Upper lobe of left lung (tissue), 6 donors: ENCODE measurements at regions not wholly inside any gene's neighbourhood (a gene's known extent, or its start where the extent isn't known, plus 50 kb on each side); places are given as distances from the start of the nearest gene placed in this dataset.

Experiments used
- ATAC-seq, 2 donors: fragments of 200-7000 bp; cut with Tn5 transposase; one replicate each; pipeline ENCODE4 v1.9.1; 2022; ENCODE audit warnings: mild to moderate bottlenecking in 2 of 2, moderate library complexity in 2 of 2; ENCODE audit not compliant: low FRiP score in 2 of 2
- DNase-seq, 2 donors: peaks; one replicate each; pipeline ENCODE4 v3.0.0-alpha.2; 2019 to 2020
- H3K27ac ChIP-seq, 4 donors: fragments of 200-600 bp; sonication (generic); one replicate each; pipeline ENCODE4 v1.5.1; 2016 to 2019
- H3K27me3 ChIP-seq, 4 donors: fragments of 200-600 bp; sonication (generic); one replicate each; pipeline ENCODE4 v1.5.1; 2017 to 2019
- H3K36me3 ChIP-seq, 4 donors: fragments of 200-600 bp; sonication (generic); one replicate each; pipeline ENCODE4 v1.5.1; 2016 to 2019
- H3K4me1 ChIP-seq, 4 donors: fragments of 200-600 bp; sonication (generic); one replicate each; pipeline ENCODE4 v1.5.1; 2018 to 2019
- H3K4me3 ChIP-seq, 4 donors: fragments of 200-600 bp; sonication (generic); one replicate each; pipeline ENCODE4 v1.5.1; 2017 to 2019; ENCODE audit warnings: mild to moderate bottlenecking in 2 of 4, moderate library complexity in 1 of 4
- H3K9me3 ChIP-seq, 4 donors: fragments of 200-600 bp; sonication (generic); one replicate each; pipeline ENCODE4 v1.5.1; 2018 to 2019
- EP300 ChIP-seq, 4 donors: sonication (generic); formaldehyde crosslinking; IDR thresholded peaks; one replicate each; pipeline ENCODE4 v1.5.1; 2017; ENCODE audit warnings: antibody characterized with exemption in 4 of 4, control low read depth in 2 of 4
- POLR2A ChIP-seq, 4 donors: fragments of 450-650 bp; IDR thresholded peaks; one replicate each; pipeline ENCODE4 v1.5.1; 2016 to 2017; ENCODE audit warnings: antibody characterized with exemption in 4 of 4, mild to moderate bottlenecking in 2 of 4
- POLR2AphosphoS5 ChIP-seq, 2 donors: sonication (generic); formaldehyde crosslinking; IDR thresholded peaks; one replicate each; pipeline ENCODE4 v1.5.1; 2017; ENCODE audit warnings: antibody characterized with exemption in 2 of 2
- WGBS, 2 donors: methylation state at CpG; one replicate each; pipeline ENCODE4 v1.1.5; 2017 to 2018; 5-methylcytosine and 5-hydroxymethylcytosine counted together
- TF ChIP-seq, protein P1 (sequence below), 6 experiments: fragments of 450-650 bp in 4 of 6; fragments of 200-600 bp in 2 of 6; sonication (generic) in 2 of 6; IDR thresholded peaks; one replicate each; pipeline ENCODE4 v1.5.1; 2016 to 2019; ENCODE audit warnings: antibody characterized with exemption in 6 of 6
- donor health status: DM: no; HTN: no; CAD: no; lungs with moderate emphysema.
- donor health status: DM: no; HTN: yes; CAD: no; lungs with severe emphysema.

DNA sequence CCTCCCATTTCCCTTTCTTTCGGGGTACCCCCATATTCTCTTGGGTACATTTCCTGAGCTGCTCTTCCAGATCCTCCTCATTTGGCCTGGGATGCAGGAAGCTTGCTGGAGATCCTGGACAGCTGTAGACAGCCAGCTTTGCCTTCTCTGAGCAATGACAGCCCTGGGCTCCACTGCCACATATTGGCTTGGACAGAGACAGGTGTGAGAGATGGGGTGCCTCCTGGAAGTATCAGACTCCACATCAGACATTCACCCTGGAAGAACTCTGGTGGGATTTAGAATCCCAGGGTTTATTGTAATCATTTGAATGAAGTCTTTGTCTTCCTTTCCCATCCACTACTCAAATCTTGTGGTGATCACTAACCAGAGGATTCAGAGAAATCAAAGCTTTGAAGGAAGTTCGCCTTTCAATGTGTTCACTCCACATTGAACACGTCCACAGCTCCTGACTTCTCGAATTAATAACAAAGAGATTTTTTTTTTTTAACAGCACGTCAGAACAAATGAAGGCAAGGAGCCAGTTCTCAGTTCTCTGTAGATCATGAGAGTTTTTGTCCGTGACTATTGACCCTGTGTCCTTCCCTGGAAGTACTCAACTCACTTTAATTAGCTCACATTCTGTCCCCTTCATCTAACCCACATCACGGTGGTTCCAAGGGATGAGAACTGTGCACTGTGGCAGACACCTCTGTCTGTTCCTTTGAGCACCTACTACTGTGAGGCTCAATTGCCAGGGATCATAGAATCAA, 377.6 kb upstream of the TRIB2 start:
- Histone ChIP-seq H3K4me1 (no peaks in the 10 kb centered on the region), H3K36me3 (no peaks in the 10 kb centered on the region), H3K4me3 (no peak overlapping the region), H3K27me3 (no peaks in the 10 kb centered on the region), H3K27ac (no peak overlapping the region), H3K9me3 (no peaks in the 10 kb centered on the region)
- DNase-seq (no peak), ATAC-seq (no peak)
- TF ChIP-seq POLR2A (IDR thresholded peaks at IDR 0.05) (no peak), EP300 (IDR thresholded peaks at IDR 0.05) (no peak), POLR2AphosphoS5 (IDR thresholded peaks at IDR 0.05) (no peak)
- TF ChIP-seq, protein P1, sequence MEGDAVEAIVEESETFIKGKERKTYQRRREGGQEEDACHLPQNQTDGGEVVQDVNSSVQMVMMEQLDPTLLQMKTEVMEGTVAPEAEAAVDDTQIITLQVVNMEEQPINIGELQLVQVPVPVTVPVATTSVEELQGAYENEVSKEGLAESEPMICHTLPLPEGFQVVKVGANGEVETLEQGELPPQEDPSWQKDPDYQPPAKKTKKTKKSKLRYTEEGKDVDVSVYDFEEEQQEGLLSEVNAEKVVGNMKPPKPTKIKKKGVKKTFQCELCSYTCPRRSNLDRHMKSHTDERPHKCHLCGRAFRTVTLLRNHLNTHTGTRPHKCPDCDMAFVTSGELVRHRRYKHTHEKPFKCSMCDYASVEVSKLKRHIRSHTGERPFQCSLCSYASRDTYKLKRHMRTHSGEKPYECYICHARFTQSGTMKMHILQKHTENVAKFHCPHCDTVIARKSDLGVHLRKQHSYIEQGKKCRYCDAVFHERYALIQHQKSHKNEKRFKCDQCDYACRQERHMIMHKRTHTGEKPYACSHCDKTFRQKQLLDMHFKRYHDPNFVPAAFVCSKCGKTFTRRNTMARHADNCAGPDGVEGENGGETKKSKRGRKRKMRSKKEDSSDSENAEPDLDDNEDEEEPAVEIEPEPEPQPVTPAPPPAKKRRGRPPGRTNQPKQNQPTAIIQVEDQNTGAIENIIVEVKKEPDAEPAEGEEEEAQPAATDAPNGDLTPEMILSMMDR (IDR thresholded peaks at IDR 0.05) = no peak
- 79 to 89% methylated on average over 7 of the region's 7 CpGs for WGBS, 2 donors

DNA sequence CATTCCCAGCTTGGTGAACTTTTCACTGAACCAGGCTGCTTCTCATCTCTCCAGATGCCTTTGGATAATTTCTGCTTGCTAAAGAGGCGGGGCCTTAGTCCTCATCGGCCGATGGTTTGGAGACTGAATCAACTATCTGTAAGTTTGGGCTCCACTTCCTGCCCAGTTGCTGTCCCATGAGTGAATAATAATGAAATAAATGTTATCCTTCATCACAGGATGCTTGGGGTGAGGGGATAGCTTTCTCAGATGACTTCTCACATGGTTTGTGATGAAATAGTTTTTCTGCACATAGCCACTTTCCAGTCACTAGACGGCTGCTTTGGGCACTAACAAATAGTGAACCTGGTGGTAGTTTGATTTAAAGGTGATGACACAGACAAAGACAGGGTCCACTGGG, 376.6 kb upstream of the TRIB2 start:
- no peak overlapping the region for H3K27ac ChIP-seq
- H3K9me3 ChIP-seq = no peaks in the 10 kb centered on the region
- H3K36me3 ChIP-seq = no peaks in the 10 kb centered on the region
- no peaks in the 10 kb centered on the region for H3K27me3 ChIP-seq
- H3K4me3 ChIP-seq = no peak overlapping the region
- ATAC-seq (no peak), DNase-seq (no peak)
- TF ChIP-seq POLR2A (IDR thresholded peaks at IDR 0.05) = no peak
- TF ChIP-seq EP300 (IDR thresholded peaks at IDR 0.05) = no peak
- no peak for TF ChIP-seq POLR2AphosphoS5 (IDR thresholded peaks at IDR 0.05)
- TF ChIP-seq, protein P1 (IDR thresholded peaks at IDR 0.05) = no peak
- WGBS, 2 donors = 68 to 88% methylated on average over 3 to 4 of the region's 4 CpGs
- H3K4me1 ChIP-seq = no peaks in the 10 kb centered on the region

DNA sequence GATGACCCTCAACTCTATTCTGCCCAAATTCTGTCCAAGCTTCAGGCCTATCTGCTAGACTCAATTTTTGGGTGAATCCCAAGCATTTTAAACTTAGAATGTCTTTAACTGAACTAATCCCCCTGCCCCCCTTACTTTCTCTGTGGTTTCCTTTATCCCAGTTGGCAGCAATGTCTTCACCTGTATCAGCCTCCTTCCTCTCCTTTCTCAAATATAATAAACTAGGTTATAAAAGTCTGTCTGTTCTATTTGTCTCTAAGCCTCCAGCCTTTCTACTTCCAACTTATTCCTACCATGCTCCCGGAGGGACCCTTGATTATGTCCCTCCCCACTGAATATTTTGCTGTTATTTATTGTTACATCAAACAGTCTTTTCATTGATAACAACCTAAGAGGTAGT, 375.5 kb upstream of the TRIB2 start:
- H3K9me3 ChIP-seq = no peaks in the 10 kb centered on the region
- H3K27ac ChIP-seq = no peak overlapping the region
- TF ChIP-seq EP300 (IDR thresholded peaks at IDR 0.05) (no peak), POLR2A (IDR thresholded peaks at IDR 0.05) (no peak), POLR2AphosphoS5 (IDR thresholded peaks at IDR 0.05) (no peak)
- TF ChIP-seq, protein P1 (IDR thresholded peaks at IDR 0.05) = no peak
- no peak for DNase-seq
- no peaks in the 10 kb centered on the region for H3K4me1 ChIP-seq
- no peaks in the 10 kb centered on the region for H3K27me3 ChIP-seq
- no peak overlapping the region for H3K4me3 ChIP-seq
- no peak for ATAC-seq
- WGBS, 2 donors = 97 to 100% methylated on average over 1 of the region's 1 CpG
- H3K36me3 ChIP-seq = no peaks in the 10 kb centered on the region

DNA sequence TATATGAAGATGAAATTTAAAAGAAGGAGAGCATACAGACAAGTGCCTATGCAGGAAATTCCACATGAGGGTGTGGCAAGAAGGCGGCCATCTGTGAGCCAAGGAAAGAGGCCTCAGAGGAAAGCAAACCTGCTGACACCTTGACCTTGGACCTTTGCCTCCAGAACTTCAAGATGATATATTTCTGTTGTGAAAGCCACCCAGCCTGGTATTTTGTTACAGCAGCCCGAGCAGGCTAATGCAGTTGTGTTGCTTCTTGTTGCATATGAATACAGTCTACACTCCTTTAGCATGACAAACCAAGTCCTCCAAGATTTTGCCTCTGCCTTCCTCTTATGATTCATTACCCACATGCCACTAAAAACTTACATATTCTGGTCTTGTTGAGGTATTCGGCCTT, 374.8 kb upstream of the TRIB2 start:
- Histone ChIP-seq H3K36me3 (no peaks in the 10 kb centered on the region), H3K27me3 (no peaks in the 10 kb centered on the region), H3K4me1 (no peaks in the 10 kb centered on the region), H3K4me3 (no peak overlapping the region), H3K9me3 (no peaks in the 10 kb centered on the region), H3K27ac (no peak overlapping the region)
- no peak for ATAC-seq
- no peak for TF ChIP-seq EP300 (IDR thresholded peaks at IDR 0.05)
- TF ChIP-seq POLR2A (IDR thresholded peaks at IDR 0.05) = no peak
- TF ChIP-seq POLR2AphosphoS5 (IDR thresholded peaks at IDR 0.05) = no peak
- TF ChIP-seq, protein P1 (IDR thresholded peaks at IDR 0.05) = no peak
- 88% methylated on average over 3 of the region's 3 CpGs for WGBS, 2 donors
- DNase-seq = no peak

DNA sequence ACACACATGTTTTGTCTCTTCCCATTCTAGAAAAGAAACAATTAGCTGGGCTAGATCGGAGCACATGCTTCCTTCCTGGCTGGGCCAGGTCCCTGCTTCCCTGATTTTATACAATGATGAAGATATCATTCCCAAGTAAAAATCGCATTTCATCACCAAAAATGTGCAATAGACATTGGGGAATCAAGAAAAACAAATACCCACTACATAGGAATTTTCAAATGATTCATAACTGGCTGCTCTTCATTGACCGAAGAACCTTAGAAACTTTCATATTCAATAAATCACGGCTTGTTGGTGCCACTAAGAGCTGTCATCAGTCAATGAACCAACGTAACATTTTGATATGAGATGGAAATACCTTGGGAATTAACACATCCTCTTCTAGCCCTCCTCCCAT, 373.6 kb upstream of the TRIB2 start:
- Histone ChIP-seq H3K4me3 (no peak overlapping the region), H3K9me3 (no peaks in the 10 kb centered on the region), H3K27me3 (no peaks in the 10 kb centered on the region), H3K36me3 (no peaks in the 10 kb centered on the region), H3K4me1 (peaks cover 0 to 3% (median 0%) of the 10 kb centered on the region in 4 donors), H3K27ac (no peak overlapping the region)
- ATAC-seq (no peak), DNase-seq (no peak)
- 90 to 97% methylated on average over 5 of the region's 5 CpGs for WGBS, 2 donors
- no peak for TF ChIP-seq POLR2AphosphoS5 (IDR thresholded peaks at IDR 0.05)
- TF ChIP-seq POLR2A (IDR thresholded peaks at IDR 0.05) = no peak
- TF ChIP-seq EP300 (IDR thresholded peaks at IDR 0.05) = no peak
- TF ChIP-seq, protein P1 (IDR thresholded peaks at IDR 0.05) = no peak
